NT2/D1 (cell line): ENCODE measurements at regions not wholly inside any gene's neighbourhood (a gene's known extent, or its start where the extent isn't known, plus 50 kb on each side); places are given as distances from the start of the nearest gene placed in this dataset.

ENCODE experiments used
- SUZ12 ChIP-seq: IDR thresholded peaks from 2 replicates; pipeline ENCODE4 v1.6.1; 2011; ENCODE audit not compliant: insufficient read length, insufficient read depth; ENCODE audit errors: extremely low read depth
- YY1 ChIP-seq: IDR thresholded peaks from 2 replicates; pipeline ENCODE4 v1.6.1; 2011; ENCODE audit not compliant: insufficient read length, insufficient read depth
- ZNF274 ChIP-seq: IDR thresholded peaks from 2 replicates; pipeline ENCODE4 v1.6.1; 2011; ENCODE audit warnings: mild to moderate bottlenecking, low read depth, low read length

DNA sequence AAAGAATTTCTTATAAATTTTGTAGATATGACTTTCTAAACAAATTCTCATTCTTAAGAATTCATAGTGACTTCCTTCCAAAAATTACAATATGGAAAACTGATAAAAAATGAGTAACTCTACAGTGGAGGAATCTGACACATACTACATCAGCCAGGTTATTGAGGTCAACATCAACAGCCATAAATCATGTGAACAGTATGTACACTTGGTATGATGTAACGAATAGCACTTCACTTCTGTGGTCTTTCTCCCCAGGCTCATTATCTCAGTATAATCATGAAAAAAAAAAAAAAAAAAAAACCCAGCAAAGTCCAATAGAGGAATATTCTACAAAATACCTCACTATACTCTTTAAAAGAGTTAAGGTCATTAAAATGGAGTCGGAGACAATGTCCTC, 111.2 kb upstream of the SUCLG2 start:
- TF ChIP-seq YY1 (no peak), ZNF274 (no peak), SUZ12 (no peak)
